T-helper 17 cell (primary cell): ENCODE measurements at regions not wholly inside any gene's neighbourhood (a gene's known extent, or its start where the extent isn't known, plus 50 kb on each side); places are given as distances from the start of the nearest gene placed in this dataset.
"Not testable (repeated sequence)": the region's sequence is repeated elsewhere in the genome, so short reads cannot be mapped to it uniquely, and the experiment has no call there.

ENCODE experiments used
- ATAC-seq: fragments of 150-1000 bp; cut with Tn5 transposase; 2 replicates; pipeline ENCODE4 v1.10.0; 2021; ENCODE audit warnings: mild to moderate bottlenecking, moderate library complexity
- DNase-seq, 3 donors: peaks; one replicate each; pipeline versions ENCODE4 v3.0.0 to v3.0.0-alpha.2; 2020 to 2021
- H3K9me3 ChIP-seq: one replicate; pipeline ENCODE4 v1.7.0; 2013; ENCODE audit warnings: low read length, mild to moderate bottlenecking; ENCODE audit not compliant: control insufficient read depth, poor library complexity, severe bottlenecking
- H3K27ac Mint-ChIP-seq: one replicate; pipeline ENCODE4 v1.8.0; 2022; ENCODE audit warnings: mild to moderate bottlenecking, moderate library complexity, mixed read lengths
- H3K27me3 Mint-ChIP-seq: one replicate; pipeline ENCODE4 v1.8.0; 2022; ENCODE audit warnings: mixed read lengths
- H3K36me3 Mint-ChIP-seq: one replicate; pipeline ENCODE4 v1.8.0; 2022; ENCODE audit warnings: low read depth, mixed read lengths
- H3K4me1 Mint-ChIP-seq: one replicate; pipeline ENCODE4 v1.8.0; 2022; ENCODE audit warnings: mild to moderate bottlenecking, mixed read lengths
- H3K4me3 Mint-ChIP-seq: one replicate; pipeline ENCODE4 v1.8.0; 2022; ENCODE audit warnings: mild to moderate bottlenecking, moderate library complexity, mixed read lengths

DNA sequence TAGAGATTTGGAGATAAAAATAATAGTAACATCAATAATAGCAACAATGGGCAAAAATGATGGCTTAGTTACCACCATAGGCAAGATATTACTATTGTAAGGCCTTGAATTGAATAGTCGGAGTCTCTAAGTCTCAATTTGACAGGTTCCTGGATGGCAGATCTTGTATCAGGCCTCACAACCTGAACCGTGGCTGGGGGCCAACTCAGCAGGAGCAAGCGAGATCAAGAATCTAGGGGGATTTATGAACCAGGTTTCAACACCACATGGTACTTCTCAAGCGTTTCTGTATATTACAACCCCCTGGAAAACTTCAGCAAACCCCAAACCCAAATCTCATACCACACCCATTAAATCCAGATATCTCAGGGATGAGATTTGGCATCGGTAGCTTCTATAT, 573.8 kb downstream of the LIG4 start:
- H3K4me3 Mint-ChIP-seq, result no peak overlapping the region
- no peak for ATAC-seq
- H3K27ac Mint-ChIP-seq, result no peak overlapping the region
- no peaks in the 10 kb centered on the region for H3K9me3 ChIP-seq
- no peak for DNase-seq
- H3K4me1 Mint-ChIP-seq, result no peaks in the 10 kb centered on the region
- no peaks in the 10 kb centered on the region for H3K27me3 Mint-ChIP-seq
- no peaks in the 10 kb centered on the region for H3K36me3 Mint-ChIP-seq

DNA sequence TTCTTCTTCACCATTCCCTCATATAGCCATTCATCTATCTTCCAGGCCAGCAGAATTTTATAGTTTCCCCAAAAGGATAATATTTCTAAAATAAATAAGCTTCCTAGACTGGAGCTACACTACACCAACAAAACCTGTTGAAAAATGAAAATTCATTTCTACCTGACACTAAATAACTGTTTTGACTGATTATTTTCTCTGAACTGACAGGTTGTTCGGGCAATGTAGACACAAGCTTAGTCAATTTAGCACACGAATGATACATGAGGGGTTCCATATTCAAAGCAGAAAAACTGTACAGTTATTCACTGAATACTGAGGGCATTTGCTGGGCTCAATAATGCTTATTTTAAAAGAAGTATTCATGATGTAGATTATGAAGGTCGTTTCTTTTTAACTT, 589.7 kb downstream of the LIG4 start:
- DNase-seq (no peak), ATAC-seq (no peak)
- H3K4me1 Mint-ChIP-seq, result no peaks in the 10 kb centered on the region
- H3K27me3 Mint-ChIP-seq, result no peaks in the 10 kb centered on the region
- no peak overlapping the region for H3K27ac Mint-ChIP-seq
- no peak overlapping the region for H3K4me3 Mint-ChIP-seq
- no peaks in the 10 kb centered on the region for H3K36me3 Mint-ChIP-seq
- H3K9me3 ChIP-seq, result no peaks in the 10 kb centered on the region

DNA sequence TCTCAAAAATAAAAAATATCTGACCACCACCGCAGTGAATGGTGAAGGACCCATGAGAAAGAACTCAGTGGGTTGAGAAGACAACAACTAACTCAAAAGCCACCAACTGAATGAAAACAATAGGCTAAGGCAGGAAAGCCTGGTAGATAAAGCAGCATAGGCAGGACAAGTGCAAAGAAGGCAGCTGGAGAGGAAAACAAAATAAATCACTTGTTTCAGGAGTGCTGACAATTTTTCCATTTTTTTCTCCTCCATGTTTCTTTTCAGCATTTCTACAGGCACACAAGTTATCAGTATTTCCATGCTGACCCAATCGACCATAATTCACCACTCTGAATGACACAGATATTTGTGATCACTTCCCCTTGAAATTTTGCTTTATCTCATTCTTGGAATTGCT, 597.8 kb downstream of the LIG4 start:
- Mint-ChIP-seq H3K27me3 (no peaks in the 10 kb centered on the region), H3K4me3 (no peak overlapping the region), H3K27ac (no peak overlapping the region), H3K36me3 (no peaks in the 10 kb centered on the region), H3K4me1 (no peaks in the 10 kb centered on the region)
- no peaks in the 10 kb centered on the region for H3K9me3 ChIP-seq
- ATAC-seq (no peak), DNase-seq (no peak)

DNA sequence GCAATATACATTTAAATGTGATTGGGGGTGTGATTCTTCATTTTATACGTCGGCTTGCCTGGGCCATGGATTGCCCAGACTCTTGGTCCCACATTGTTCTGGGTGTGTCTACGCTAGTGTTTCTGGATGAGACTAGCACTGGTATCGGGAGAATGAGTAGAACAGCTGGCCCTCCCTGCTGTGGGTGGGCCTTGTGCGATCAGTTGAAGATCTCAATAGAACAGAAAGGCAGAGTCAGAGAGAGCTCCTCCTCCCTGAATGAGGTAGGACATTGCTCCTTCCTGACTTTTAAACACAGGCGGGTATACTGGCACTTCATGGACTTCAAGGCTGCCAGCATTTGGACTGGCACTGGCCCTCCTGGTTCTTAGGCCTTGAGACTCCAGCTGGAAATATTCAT, 603.0 kb downstream of the LIG4 start:
- DNase-seq (no peak), ATAC-seq (no peak)

DNA sequence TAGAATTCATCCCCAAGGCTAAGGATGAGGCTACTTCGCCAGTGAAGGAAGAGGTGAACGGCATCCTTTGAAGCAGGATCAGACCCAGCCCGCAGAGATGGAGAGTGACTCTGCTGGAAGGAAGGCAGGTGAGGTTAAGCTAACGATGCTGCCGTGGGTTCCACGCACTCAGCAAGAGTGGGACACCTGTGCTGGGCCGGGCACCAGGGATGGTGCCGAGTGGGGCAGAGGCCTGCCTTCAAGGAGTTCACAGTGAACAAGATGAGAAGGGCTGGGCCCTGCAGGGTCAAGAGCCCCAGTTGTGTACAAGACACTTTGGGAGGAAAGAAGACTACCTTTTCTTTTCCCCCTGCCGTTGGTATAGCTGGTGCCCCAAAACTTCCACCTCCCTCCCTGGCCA, 606.6 kb downstream of the LIG4 start:
- H3K36me3 Mint-ChIP-seq, result no peaks in the 10 kb centered on the region
- no peak overlapping the region for H3K4me3 Mint-ChIP-seq
- no peak overlapping the region for H3K27ac Mint-ChIP-seq
- DNase-seq, result no peak
- no peaks in the 10 kb centered on the region for H3K4me1 Mint-ChIP-seq
- H3K9me3 ChIP-seq, result no peaks in the 10 kb centered on the region
- no peaks in the 10 kb centered on the region for H3K27me3 Mint-ChIP-seq
- no peak for ATAC-seq

More for the DNA sequence above, 603.0 kb downstream of the LIG4 start:
- H3K27ac Mint-ChIP-seq, result no peak overlapping the region
- no peaks in the 10 kb centered on the region for H3K4me1 Mint-ChIP-seq
- no peak overlapping the region for H3K4me3 Mint-ChIP-seq
- no peaks in the 10 kb centered on the region for H3K9me3 ChIP-seq
- no peaks in the 10 kb centered on the region for H3K27me3 Mint-ChIP-seq
- H3K36me3 Mint-ChIP-seq, result no peaks in the 10 kb centered on the region

DNA sequence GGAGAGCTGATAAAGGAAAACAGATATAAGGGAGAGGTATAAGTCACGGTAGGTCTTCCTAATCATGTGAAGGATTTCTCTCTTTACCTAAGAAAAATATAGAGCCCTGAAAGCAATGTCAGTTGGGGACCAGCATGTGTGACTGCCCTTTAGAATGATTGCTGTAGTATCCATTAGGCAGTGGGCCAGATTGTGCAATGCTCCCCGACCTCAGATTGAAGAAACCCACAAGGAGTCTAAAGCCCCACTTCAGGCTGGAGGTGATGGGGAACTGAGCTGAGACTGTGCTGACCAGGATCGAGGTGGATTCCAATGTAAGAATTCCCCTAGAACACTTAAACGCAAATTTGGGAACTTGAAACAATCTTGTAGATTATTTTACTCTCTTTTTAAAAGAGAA, 614.4 kb downstream of the LIG4 start:
- H3K9me3 ChIP-seq, result no peaks in the 10 kb centered on the region
- DNase-seq, result no peak
- no peak overlapping the region for H3K27ac Mint-ChIP-seq

DNA sequence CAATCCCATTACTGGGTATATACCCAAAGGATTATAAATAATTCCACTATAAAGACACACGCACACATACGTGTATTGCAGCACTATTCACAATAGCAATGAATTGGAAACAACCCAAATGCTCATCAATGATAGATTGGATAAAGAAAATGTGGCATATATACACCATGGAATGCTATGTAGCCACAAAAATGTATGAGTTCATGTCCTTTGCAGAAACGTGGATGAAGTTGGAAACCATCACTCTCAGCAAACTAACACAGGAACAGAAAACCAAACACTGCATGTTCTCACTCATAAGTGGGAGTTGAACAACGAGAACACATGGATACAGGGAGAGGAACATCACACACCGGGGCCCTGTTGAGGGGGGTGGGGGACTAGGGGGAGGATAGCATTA, 619.0 kb downstream of the LIG4 start:
- ATAC-seq, H3K4me1 Mint-ChIP-seq, H3K27ac Mint-ChIP-seq, DNase-seq, H3K9me3 ChIP-seq, H3K27me3 Mint-ChIP-seq, H3K4me3 Mint-ChIP-seq, H3K36me3 Mint-ChIP-seq: not testable (repeated sequence)

More for the DNA sequence above, 614.4 kb downstream of the LIG4 start:
- no peaks in the 10 kb centered on the region for H3K36me3 Mint-ChIP-seq
- H3K27me3 Mint-ChIP-seq, result no peaks in the 10 kb centered on the region
- H3K4me3 Mint-ChIP-seq, result no peak overlapping the region
- ATAC-seq, result no peak
- no peaks in the 10 kb centered on the region for H3K4me1 Mint-ChIP-seq

DNA sequence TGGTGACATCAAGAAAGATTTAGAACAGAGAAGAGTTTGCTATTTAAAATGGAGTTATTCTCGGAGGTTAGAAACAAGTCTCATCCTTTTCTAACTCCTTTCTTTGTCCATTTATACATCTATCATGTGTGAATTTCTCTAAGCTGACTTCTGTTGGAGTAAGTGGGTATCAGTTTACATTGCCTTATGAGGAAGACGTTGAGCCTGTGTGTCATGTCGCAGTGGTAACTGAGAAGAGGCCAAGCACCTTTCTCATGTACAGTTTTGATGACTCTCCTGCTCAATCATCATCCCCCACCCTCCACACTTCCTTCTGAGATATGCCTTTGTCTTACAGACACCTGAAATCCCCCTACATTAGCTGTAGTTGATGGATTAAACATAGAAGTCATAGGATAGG, 624.8 kb downstream of the LIG4 start:
- Mint-ChIP-seq H3K4me1 (no peaks in the 10 kb centered on the region), H3K27me3 (no peaks in the 10 kb centered on the region), H3K27ac (no peak overlapping the region), H3K4me3 (no peak overlapping the region), H3K36me3 (no peaks in the 10 kb centered on the region)
- ATAC-seq (no peak), DNase-seq (no peak)
- no peaks in the 10 kb centered on the region for H3K9me3 ChIP-seq

DNA sequence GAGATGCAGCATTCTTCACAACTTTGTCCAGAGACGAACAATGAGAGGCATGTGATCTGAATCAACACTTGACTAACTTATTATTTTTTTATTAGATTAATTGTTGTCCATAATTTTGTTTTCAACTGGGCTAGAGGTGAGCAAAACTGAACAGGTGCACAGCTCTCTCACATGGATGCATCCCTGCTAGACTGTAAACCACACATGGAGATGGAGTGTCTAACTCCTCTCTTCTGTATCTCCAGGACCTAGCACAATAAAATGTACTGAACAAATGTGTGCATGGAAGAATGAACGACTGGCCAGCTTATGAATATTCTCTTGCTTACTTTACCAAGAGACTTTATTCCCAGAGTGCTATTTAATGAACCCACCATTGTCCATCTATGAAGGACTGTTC, 627.7 kb downstream of the LIG4 start:
- H3K9me3 ChIP-seq, result no peaks in the 10 kb centered on the region
- H3K27me3 Mint-ChIP-seq, result no peaks in the 10 kb centered on the region
- DNase-seq (no peak), ATAC-seq (no peak)
- H3K4me1 Mint-ChIP-seq, result no peaks in the 10 kb centered on the region
- no peak overlapping the region for H3K4me3 Mint-ChIP-seq
- H3K36me3 Mint-ChIP-seq, result no peaks in the 10 kb centered on the region
- no peak overlapping the region for H3K27ac Mint-ChIP-seq

DNA sequence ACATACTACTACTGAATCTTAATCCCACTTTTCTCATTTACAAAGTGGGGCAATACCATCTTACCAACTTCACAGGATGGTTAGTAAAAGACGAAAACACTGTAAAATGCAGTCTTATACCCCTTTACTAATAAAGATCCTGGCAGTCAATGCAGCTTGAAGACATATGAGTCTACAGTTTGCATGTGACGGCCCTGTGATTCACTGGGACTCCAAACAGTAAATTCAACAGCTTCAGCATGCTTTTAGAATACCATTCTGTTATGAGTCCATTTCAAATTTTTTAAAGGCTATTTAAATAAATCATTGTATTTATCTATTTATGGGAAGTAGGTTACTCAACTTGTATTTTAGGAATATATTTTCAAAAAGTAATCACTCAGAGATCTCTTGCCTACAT, 629.1 kb downstream of the LIG4 start:
- DNase-seq (no peak), ATAC-seq (no peak)
- Mint-ChIP-seq H3K4me3 (no peak overlapping the region), H3K27me3 (no peaks in the 10 kb centered on the region), H3K27ac (no peak overlapping the region), H3K4me1 (no peaks in the 10 kb centered on the region), H3K36me3 (no peaks in the 10 kb centered on the region)
- no peaks in the 10 kb centered on the region for H3K9me3 ChIP-seq

DNA sequence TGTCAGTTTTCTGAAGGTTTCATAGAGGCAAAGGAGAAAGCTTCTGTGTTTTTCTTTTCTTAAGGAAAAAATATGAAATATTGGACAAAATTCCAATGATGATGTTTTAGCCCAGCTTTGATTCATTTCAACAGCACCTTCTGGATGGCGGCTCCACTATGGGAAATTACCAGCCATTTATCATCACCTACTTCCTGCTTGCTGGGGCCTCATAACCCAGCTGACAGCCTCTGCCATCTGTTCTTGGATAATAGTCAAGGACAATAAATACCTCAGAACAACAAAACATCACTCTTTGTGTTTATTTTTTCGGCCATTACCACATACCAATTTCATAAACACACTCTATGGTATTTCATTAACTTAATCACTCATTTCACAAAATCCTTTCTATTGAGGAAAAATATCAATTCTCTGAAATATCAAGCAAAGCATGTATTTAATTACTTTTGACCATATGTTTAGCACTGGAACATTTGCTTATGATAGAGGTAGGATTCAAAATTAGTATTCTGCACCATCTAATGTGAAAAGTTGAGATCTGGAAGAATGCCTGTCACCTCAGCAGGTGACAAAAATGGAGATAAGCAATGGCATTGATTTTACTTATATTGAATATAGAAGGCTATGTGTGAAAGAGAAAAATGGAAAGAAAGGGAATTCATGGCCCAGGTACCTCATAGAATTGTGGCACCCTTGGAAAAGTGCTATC, 629.7 kb downstream of the LIG4 start:
- Mint-ChIP-seq H3K27ac (no peak overlapping the region), H3K27me3 (no peaks in the 10 kb centered on the region), H3K4me3 (no peak overlapping the region), H3K36me3 (no peaks in the 10 kb centered on the region), H3K4me1 (no peaks in the 10 kb centered on the region)
- H3K9me3 ChIP-seq, result no peaks in the 10 kb centered on the region
- DNase-seq (no peak), ATAC-seq (no peak)

DNA sequence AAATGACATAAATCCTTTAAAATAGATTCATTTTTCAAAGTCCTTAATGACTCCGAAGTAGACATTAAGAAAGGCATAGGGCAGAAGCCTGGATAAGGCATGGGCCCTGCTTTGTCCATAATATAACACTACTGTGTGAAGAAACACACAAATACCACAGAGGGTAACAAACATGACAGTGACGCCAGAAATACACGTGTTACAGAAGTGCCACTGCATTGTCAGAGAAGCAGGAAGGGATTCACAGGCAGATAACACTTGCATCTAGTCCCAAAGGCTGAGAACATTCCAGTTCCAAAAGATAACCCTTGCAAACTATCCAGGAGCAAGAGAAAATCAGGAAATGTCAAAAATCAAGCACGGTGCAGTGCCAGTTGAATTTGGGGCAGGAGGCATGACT, 633.2 kb downstream of the LIG4 start:
- Mint-ChIP-seq H3K27me3 (no peaks in the 10 kb centered on the region), H3K27ac (no peak overlapping the region), H3K4me3 (no peak overlapping the region), H3K4me1 (no peaks in the 10 kb centered on the region), H3K36me3 (no peaks in the 10 kb centered on the region)
- ATAC-seq (no peak), DNase-seq (no peak)
- H3K9me3 ChIP-seq, result no peaks in the 10 kb centered on the region

DNA sequence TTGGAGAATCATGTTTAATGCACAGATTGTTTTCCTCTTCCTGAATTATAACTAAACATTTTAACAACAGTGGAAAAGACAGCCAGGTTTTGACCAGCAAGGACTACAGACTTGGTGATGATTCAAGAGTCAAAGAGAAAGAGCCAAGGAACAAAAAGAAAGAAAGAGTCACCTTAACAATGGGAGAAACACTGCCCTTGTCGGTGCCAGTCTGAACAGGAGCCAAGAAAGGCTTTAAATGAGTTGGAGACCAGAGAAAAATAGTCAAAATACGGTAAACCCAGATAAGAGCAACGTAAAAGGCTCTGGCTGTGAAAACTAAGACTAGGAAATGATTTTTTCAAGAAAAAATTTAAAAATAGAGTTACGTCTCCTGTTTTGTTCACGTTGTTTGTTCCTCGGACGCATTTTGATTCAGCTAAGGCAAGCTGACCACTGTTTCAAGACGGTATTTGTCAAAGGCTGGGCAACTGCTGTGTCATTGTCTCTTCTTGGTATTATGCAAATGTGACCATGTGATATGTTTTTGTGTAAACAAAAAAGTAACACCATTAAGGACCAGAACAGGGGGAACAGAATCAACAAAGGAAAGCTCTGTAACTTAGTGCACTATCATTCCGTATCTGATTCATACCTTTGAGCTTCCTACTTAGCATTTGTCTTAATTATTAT, 634.5 kb downstream of the LIG4 start:
- no peaks in the 10 kb centered on the region for H3K4me1 Mint-ChIP-seq

DNA sequence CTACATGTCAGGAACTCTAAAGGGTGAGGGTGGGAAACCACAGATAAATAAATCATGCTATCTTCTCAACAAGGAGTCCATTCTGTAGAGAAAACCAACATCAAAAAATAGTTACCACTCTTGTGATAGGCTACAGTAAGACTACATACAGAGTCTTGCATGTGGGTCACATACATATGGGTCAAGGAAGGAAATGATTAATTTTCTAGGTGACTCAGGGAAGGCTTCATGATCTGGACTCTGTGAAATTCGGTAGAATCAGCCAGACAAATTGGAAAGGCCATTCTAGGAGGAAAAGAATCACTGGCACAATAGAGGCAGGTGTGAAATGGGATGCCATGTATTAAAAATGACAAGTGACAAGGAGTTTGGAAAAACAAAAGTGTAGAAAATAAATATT, 638.9 kb downstream of the LIG4 start:
- H3K27ac Mint-ChIP-seq, result no peak overlapping the region
- H3K9me3 ChIP-seq, result no peaks in the 10 kb centered on the region
- no peaks in the 10 kb centered on the region for H3K27me3 Mint-ChIP-seq
- no peak overlapping the region for H3K4me3 Mint-ChIP-seq
- ATAC-seq (no peak), DNase-seq (no peak)
- H3K4me1 Mint-ChIP-seq, result no peaks in the 10 kb centered on the region
- no peaks in the 10 kb centered on the region for H3K36me3 Mint-ChIP-seq

More for the DNA sequence above, 634.5 kb downstream of the LIG4 start:
- Mint-ChIP-seq H3K27ac (no peak overlapping the region), H3K4me3 (no peak overlapping the region), H3K27me3 (no peaks in the 10 kb centered on the region), H3K36me3 (no peaks in the 10 kb centered on the region)
- no peak for DNase-seq
- ATAC-seq, result no peak
- no peaks in the 10 kb centered on the region for H3K9me3 ChIP-seq
